ENCODE measurements at regions not wholly inside any gene's neighbourhood (a gene's known extent, or its start where the extent isn't known, plus 50 kb on each side); places are given as distances from the start of the nearest gene placed in this dataset.

DNA sequence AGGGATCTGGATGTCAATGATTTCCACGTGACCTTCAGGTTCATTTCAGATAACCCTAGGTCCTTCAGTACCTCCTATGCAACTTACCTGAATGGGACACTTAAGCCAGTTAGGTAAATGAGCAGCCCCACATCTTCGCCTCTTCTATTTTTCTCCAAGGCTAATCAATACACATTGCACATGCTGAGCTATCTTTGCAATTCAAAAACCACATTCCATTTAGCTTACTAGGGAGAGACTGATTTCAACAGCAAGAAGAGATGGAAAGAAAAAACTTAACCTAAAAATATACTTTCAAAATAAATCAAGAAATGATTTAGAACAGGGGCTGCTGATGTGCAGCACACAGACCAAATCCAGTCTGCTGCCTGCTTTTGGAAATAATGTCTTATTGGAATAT is 81.8 kb upstream of the CDCA7L start:
- H3K27me3 ChIP-seq (replicated peaks in 1 of 4; ENCODE audit: control insufficient read depth in 3 of 4, extremely low read depth in 1 of 4, insufficient read depth in 3 of 4, low read length in 3 of 4): no peaks in the 10 kb centered on the region
- H3K23ac ChIP-seq (ENCODE audit: insufficient read length): no peak overlapping the region
- no peak overlapping the region for H3K4ac ChIP-seq (replicated peaks; ENCODE audit: insufficient read length, low read depth, low read length)
- H2BK120ac ChIP-seq (replicated peaks; ENCODE audit: low read depth, low read length): no peak overlapping the region
- H3K18ac ChIP-seq (ENCODE audit: extremely low read depth, low read length): no peak overlapping the region
- no peaks in the 10 kb centered on the region for H3K79me2 ChIP-seq (ENCODE audit: control insufficient read depth in 1 of 2, insufficient read depth in 2 of 2, low read length in 2 of 2)
- CTCF ChIA-PET (ENCODE audit: partially characterized antibody): interaction anchor here (0.5 to 0.6 kb wide), 2 partner anchors 85 to 1168 kb away, joined by 3 to 4 read pairs; no protein-coding TSS in a partner anchor
- H3K23me2 ChIP-seq (ENCODE audit: low read depth, low read length): no peaks in the 10 kb centered on the region; the same call in 1 of the 2 replicates
- H3K27ac ChIP-seq (ENCODE audit: low read depth, low read length): no peak overlapping the region
- no peak overlapping the region for H4K91ac ChIP-seq (replicated peaks; ENCODE audit: insufficient read length, low read length)
- no peak overlapping the region for H2BK12ac ChIP-seq (ENCODE audit: low read depth, low read length)
- no peak overlapping the region for H2BK5ac ChIP-seq (ENCODE audit: low read depth, low read length)
- H4K8ac ChIP-seq (ENCODE audit: extremely low read depth, insufficient read depth, low read length): no peak overlapping the region
- H4K20me1 ChIP-seq (replicated peaks in 1 of 2; ENCODE audit: control insufficient read depth in 1 of 2, insufficient read depth in 2 of 2, low read length in 2 of 2): no peaks in the 10 kb centered on the region
- H3K9ac ChIP-seq (replicated peaks in 1 of 4; ENCODE audit: extremely low read depth in 1 of 4, low read depth in 3 of 4, low read length in 3 of 4): no peak overlapping the region
- TF ChIP-seq JUND (IDR thresholded peaks at IDR 0.05; ENCODE audit: low read length): no peak
- H3K4me3 ChIP-seq (ENCODE audit: extremely low read depth in 1 of 4, insufficient read depth in 2 of 4, low read depth in 3 of 4, low read length in 4 of 4): no peak overlapping the region
- no peak overlapping the region for H2BK20ac ChIP-seq (ENCODE audit: low read length)
- FAIRE-seq (no peak), DNase-seq (ENCODE audit: low read depth in 1 of 2, low spot score in 2 of 2) (no peak)
- no peak overlapping the region for H3K14ac ChIP-seq (ENCODE audit: insufficient read length)
- no peak overlapping the region for H3K56ac ChIP-seq (replicated peaks; ENCODE audit: insufficient read length, low read depth, low read length)
- no peak overlapping the region for H2AK5ac ChIP-seq (ENCODE audit: low read depth, low read length)
- 89% methylated on average over 2 of the region's 2 CpGs; no CpG with 5 or more reads in 1 of the 2 experiments for WGBS, 2 experiments (ENCODE audit: extremely low coverage in 1 of 2, insufficient coverage in 1 of 2, insufficient read length in 1 of 2, insufficient replicate concordance in 2 of 2, low coverage in 1 of 2, low lambda C conversion rate in 2 of 2, missing lambda C conversion rate in 1 of 2)
- no peak overlapping the region for H2BK15ac ChIP-seq (ENCODE audit: low read length)
- no peak overlapping the region for H3K4me2 ChIP-seq (ENCODE audit: insufficient read depth in 1 of 2, low read depth in 2 of 2, low read length in 2 of 2)
- H2AFZ ChIP-seq (ENCODE audit: low read length): no peak overlapping the region
- peaks cover 0 to 5% (median 1%) of the 10 kb centered on the region in 4 experiments; a peak in 2 of 7 replicates for H3K4me1 ChIP-seq (replicated peaks in 1 of 4; ENCODE audit: control insufficient read depth in 3 of 4, insufficient read depth in 4 of 4, low read length in 3 of 4)
- POLR2A ChIA-PET (ENCODE audit: partially characterized antibody): no interaction called here
- peaks cover 0 to 3% (median 0%) of the 10 kb centered on the region in 4 experiments; a peak in 1 of 8 replicates for H3K36me3 ChIP-seq (ENCODE audit: control insufficient read depth in 2 of 4, insufficient read depth in 4 of 4, low read length in 3 of 4)
- peaks cover 8 to 14% of the 10 kb centered on the region in 2 experiments; a peak in 3 of 4 replicates for H3K9me3 ChIP-seq (ENCODE audit: insufficient read depth in 2 of 2, low read depth in 1 of 2, low read length in 1 of 2)
- H4K5ac ChIP-seq (ENCODE audit: insufficient read length, low read depth, low read length): no peak overlapping the region
- no peaks in the 10 kb centered on the region for H3K79me1 ChIP-seq (ENCODE audit: low read depth, low read length)

Measured in H1 (cell line).